GM10248 (cell line): ENCODE measurements at regions not wholly inside any gene's neighbourhood (a gene's known extent, or its start where the extent isn't known, plus 50 kb on each side); places are given as distances from the start of the nearest gene placed in this dataset.

Source experiments
- CTCF ChIA-PET: fragments of 300-600 bp; sonication (Branson Sonifier 250); formaldehyde crosslinking; extraction: SDS; loops from one replicate; lab custom pipeline; 2021; ENCODE audit warnings: antibody characterized with exemption; lab: Yijun Ruan, JAX
- POLR2A ChIA-PET: fragments of 350-650 bp; sonication (Branson Sonifier 250); formaldehyde crosslinking; extraction: SDS; loops from one replicate; lab custom pipeline; 2020; ENCODE audit warnings: antibody characterized with exemption; lab: Yijun Ruan, JAX
- DNase-seq: peaks from one replicate; pipeline ENCODE4 v3.0.0; 2012; ENCODE audit errors: extremely low spot score
- TF ChIP-seq, protein P1 (sequence below): IDR thresholded peaks from 2 replicates; pipeline ENCODE4 v1.5.1; 2012; ENCODE audit warnings: mild to moderate bottlenecking, low read depth; ENCODE audit errors: extremely low read depth, missing control alignments, control extremely low read depth

DNA sequence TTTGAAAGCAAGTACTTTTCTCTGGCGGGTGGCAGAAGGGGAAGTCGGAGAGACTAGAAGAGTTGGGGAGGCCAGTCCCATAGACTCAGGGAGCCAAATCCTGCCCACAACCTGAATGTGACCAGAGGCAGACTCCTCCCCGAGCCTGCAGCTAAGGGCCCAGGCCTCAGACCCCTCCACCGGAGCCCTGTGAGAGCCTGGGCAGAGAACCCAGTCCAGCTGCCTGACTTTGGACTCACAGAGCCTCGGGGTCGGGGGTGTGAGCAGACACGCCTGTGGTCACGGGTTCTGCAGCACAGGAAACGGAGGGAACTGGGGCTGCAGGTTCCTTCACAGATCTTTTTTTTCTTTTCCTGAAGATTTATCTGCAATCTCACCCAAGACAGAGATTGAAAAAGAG is 312.3 kb downstream of the CTTN start:
- POLR2A ChIA-PET, result no interaction called here
- DNase-seq, result no peak
- CTCF ChIA-PET, result no interaction called here
- TF ChIP-seq, protein P1, sequence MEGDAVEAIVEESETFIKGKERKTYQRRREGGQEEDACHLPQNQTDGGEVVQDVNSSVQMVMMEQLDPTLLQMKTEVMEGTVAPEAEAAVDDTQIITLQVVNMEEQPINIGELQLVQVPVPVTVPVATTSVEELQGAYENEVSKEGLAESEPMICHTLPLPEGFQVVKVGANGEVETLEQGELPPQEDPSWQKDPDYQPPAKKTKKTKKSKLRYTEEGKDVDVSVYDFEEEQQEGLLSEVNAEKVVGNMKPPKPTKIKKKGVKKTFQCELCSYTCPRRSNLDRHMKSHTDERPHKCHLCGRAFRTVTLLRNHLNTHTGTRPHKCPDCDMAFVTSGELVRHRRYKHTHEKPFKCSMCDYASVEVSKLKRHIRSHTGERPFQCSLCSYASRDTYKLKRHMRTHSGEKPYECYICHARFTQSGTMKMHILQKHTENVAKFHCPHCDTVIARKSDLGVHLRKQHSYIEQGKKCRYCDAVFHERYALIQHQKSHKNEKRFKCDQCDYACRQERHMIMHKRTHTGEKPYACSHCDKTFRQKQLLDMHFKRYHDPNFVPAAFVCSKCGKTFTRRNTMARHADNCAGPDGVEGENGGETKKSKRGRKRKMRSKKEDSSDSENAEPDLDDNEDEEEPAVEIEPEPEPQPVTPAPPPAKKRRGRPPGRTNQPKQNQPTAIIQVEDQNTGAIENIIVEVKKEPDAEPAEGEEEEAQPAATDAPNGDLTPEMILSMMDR, result no peak

DNA sequence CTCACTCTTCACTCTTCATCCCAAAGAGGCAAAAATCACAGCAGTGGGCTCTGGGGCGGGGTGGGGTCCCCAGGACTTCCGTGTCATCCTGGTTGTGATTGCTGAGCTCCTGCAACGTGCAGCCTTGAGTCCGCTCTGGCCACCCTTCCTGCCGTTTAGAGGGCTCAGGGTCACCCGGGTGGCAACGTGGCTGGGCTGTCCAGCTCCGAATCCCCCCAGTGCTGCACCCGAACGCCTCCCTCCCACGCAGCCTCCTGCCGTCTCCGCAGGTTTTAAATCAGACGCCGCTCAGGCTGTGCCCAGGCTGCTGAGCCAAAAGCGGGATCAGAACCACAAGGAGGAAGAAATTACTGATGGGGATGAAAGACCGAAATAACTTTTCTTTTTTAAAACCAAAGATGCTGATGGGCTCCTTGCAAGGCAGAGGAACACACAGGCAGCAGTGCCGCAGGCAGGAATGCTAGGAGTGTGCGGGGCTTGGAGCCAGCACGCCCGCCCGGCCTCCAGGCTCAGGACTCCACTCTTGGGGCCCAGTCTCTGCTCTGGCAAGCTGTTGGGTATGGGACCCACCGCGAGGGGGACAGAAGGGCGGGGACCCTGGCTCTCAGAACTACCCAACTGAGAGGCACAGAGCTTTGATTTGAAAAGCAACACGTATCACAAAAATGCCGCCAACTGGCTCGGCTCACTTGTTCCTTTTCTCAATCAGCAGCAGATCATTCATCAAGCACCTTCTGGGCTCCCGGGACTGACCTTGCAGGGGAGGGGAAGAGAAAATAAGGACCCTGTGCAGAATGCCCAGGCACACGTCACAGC is 313.0 kb downstream of the CTTN start:
- CTCF ChIA-PET, result interaction anchor here (0.7 to 1.0 kb wide), 2 partner anchors 43 to 154 kb away, joined by 3 read pairs; no protein-coding TSS in a partner anchor
- TF ChIP-seq, protein P1, result no peak
- POLR2A ChIA-PET, result no interaction called here
- no peak for DNase-seq

DNA sequence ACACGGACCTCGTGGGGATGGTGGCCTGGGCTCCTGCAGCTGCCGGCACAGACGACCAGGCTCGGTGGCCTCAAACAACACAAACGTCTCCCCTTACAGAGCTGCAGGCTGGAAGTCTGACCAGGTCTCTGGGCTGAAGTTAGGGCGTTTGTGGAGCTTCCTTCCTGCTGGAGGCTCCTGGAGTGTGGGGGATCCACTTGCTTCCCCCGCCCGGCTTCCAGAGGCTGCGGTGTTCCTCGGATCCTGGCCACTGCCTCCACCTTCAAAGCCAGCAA is 313.5 kb downstream of the CTTN start:
- DNase-seq, result no peak
- ChIA-PET POLR2A (no interaction called here), CTCF (interaction anchor here (0.7 to 1.0 kb wide), 2 partner anchors 44 to 154 kb away, joined by 3 read pairs; no protein-coding TSS in a partner anchor)
- TF ChIP-seq, protein P1, result no peak

DNA sequence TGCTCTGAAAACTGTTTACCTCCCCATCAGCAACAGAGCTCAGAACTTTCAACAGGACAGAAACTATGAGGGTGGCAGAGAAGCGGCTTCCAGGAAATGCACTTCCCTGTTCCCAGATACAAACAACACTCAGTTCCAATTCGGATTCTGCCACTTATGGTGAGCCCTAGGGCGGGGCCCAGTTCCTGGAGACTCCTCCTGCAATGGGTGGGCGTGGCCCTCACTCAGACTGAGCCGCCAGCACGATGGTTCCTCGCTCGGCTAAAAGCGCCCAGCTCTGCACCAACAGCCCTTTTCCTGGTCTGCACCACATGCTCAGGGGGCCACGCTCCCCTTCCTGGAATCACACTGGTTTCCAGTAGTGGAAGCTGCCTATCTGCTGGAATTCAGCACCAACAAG is 314.1 kb downstream of the CTTN start:
- POLR2A ChIA-PET, result no interaction called here

DNA sequence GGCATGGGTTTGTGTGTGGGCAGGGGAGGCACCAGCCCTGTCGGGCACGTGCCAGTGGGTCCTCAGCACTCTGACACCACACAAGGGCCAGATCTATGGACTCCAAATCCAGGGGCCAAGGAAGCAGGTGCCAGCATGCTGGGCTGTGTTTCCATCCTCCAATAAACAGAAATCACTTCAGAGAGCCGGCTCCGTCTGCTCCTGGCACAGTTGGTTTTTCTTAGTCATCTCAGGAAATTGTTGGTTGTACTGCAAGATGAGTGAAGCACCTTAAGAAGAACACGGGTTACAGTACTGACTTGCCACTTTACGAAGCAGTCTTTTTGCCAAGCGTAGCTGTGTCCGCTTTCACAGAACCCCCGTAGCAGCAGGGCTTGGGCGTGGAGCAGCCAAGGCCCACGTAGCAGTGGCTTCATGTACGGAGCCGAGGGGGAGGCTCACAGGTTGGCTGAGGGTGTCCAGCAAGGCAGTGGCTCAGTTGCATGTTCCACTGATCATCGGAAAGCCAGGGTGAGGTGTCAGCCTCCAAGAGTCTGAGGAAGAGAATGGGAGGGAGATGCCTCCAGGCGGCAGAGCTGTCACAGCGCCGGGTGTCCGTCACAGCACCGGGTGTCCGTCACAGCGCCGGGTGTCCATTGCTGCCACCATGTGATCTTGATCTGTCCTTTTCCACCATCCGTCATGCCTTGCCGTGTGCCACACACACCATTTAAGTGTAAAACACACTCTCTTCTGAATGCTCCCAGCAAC is 314.9 kb downstream of the CTTN start:
- ChIA-PET POLR2A (no interaction called here), CTCF (no interaction called here)
- TF ChIP-seq, protein P1, result no peak
- no peak for DNase-seq

More for the DNA sequence above, 314.1 kb downstream of the CTTN start:
- DNase-seq, result no peak
- CTCF ChIA-PET, result interaction anchor here (1.0 kb wide), 1 partner anchor 45 kb away, joined by 3 read pairs; no protein-coding TSS in a partner anchor
- TF ChIP-seq, protein P1, result no peak

DNA sequence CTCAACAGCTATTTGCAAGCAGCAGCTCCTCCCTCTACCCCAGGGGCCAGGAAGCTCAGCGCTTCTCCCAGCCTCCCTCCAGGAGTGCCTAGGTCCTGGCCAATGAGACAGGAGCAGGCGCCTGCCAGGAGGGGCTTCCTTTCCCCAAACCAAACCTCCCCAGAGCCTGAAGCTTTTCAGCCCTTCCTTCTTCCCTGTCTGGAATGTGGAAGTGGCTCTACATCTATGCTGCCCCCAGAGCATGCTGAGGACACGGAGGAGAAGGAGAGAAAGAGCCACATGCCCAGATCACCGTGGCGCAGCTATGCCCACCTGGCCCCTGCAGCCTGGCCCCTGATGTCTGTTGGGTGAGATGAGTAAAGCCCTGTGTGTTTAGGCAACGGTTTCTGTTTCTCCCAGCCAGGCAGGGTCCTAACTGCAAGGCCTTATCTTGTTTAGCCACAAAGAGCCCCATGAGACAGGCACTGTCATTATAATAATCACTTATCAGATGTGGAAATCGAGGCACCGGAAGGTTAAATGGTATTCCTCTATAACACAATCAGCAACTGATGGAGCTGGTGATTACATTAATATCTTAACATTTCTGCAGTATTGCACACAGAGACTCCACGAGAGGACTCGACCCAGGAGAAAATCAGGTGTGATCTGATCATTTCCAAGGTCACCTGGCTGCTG is 315.8 kb downstream of the CTTN start:
- TF ChIP-seq, protein P1, result no peak
- no peak for DNase-seq
- ChIA-PET POLR2A (no interaction called here), CTCF (no interaction called here)
